Retinal pigment epithelial cell (primary cell): ENCODE measurements at regions not wholly inside any gene's neighbourhood (a gene's known extent, or its start where the extent isn't known, plus 50 kb on each side); places are given as distances from the start of the nearest gene placed in this dataset.

ENCODE experiments used
- DNase-seq: peaks from one replicate; pipeline ENCODE4 v3.0.0-alpha.2; 2010; ENCODE audit warnings: low read depth
- H3K4me3 ChIP-seq: 2 replicates; pipeline ENCODE4 v1.5.1; 2011; ENCODE audit warnings: mild to moderate bottlenecking, low read length, control low read depth, moderate library complexity
- TF ChIP-seq, protein P1 (sequence below): conservative IDR thresholded peaks from 2 replicates; pipeline ENCODE4 v1.5.1; 2011; ENCODE audit warnings: low read depth, low read length, control low read depth, inconsistent platforms

- TF ChIP-seq, protein P1, sequence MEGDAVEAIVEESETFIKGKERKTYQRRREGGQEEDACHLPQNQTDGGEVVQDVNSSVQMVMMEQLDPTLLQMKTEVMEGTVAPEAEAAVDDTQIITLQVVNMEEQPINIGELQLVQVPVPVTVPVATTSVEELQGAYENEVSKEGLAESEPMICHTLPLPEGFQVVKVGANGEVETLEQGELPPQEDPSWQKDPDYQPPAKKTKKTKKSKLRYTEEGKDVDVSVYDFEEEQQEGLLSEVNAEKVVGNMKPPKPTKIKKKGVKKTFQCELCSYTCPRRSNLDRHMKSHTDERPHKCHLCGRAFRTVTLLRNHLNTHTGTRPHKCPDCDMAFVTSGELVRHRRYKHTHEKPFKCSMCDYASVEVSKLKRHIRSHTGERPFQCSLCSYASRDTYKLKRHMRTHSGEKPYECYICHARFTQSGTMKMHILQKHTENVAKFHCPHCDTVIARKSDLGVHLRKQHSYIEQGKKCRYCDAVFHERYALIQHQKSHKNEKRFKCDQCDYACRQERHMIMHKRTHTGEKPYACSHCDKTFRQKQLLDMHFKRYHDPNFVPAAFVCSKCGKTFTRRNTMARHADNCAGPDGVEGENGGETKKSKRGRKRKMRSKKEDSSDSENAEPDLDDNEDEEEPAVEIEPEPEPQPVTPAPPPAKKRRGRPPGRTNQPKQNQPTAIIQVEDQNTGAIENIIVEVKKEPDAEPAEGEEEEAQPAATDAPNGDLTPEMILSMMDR = no peak
- DNase-seq = no peak
- no peak overlapping the region for H3K4me3 ChIP-seq
These were observed 279.2 kb upstream of the NOCT start for GRCh38 chr4:138736362-138736761.

DNA sequence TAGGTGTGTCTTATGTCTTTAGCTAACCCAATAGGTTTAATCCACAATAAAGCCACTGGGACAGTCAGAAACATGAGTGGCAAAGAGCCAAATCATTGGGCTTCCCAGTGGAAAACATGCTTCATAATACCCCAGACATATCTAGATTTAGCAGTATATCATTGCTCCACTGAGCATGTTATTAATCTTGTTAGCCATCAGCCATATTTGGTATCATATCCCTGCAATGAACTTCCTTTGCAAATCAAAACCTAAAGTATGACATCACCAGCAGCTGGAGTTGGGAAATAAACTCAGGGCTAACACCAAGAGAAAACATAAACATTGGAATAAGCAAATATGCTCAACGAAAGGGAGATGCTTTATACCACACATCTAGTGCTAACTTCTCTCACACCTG is 280.8 kb upstream of the NOCT start:
- DNase-seq = peak; percentile 40
- TF ChIP-seq, protein P1 = no peak
- no peak overlapping the region for H3K4me3 ChIP-seq

GRCh38 chr4:138728566-138728965 is 287.0 kb upstream of the NOCT start:
- DNase-seq = no peak
- TF ChIP-seq, protein P1 = no peak
- no peak overlapping the region for H3K4me3 ChIP-seq

DNA sequence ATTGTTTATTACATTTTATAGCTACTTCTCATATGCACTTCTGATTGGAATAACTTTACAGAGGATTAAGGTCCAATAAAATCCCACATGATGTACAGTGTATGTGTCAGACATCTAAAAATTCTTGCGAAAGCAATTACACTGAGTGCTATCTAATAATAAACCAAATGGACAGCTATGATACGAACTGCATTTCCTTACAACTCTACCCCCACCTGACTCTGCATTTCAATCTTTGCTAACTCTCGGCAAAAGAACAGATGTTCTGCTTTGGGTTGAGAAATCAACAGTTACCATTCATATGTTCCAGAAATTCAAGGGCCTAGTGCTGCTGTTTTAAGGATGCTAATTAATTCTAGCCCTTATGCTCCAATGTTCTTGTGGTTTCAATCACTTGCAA is 287.9 kb upstream of the NOCT start:
- H3K4me3 ChIP-seq = no peak overlapping the region
- TF ChIP-seq, protein P1 = no peak
- no peak for DNase-seq

DNA sequence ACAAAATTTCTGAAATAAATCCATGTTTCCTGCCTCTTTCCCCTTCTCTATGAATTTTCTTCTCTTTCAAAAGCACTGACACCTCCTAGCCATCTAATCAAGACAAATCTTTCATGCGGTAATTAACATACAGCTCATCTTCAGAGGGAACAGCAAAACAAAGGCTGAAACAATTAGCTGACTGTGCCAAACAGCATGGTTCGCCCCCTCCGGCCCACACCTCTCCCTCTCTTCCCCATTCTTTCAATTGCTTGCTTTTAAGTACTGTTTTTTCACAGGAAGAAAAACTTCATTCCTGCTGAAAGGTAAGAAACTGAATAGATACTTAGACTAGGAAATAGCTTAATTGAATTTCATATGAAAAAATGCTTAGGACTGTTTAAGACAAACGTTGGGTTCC is 291.1 kb upstream of the NOCT start:
- H3K4me3 ChIP-seq = no peak overlapping the region
- TF ChIP-seq, protein P1 = no peak
- DNase-seq = no peak

- TF ChIP-seq, protein P1 = no peak
- no peak for DNase-seq
- H3K4me3 ChIP-seq = no peak overlapping the region
These were observed 298.8 kb upstream of the NOCT start for GRCh38 chr4:138716559-138717335.

DNA sequence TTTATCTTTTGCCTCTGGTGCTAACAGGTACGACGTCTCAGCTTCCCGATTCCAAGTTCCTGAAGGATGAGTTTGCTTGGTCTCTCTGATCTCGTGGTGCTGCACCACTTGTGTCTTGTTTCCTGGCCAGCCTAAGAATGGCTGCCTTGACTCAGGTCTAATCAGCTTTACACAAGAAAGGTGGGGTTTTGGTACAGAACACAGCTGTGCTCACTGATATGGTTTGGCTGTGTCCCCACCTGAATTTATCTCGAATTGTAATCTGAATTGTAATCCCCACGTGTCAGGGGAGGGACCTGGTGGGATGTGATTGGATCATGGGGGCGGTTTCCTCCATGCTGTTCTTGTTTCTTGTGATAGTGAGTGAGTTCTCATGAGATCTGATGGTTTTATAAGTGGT is 305.3 kb upstream of the NOCT start:
- H3K4me3 ChIP-seq = no peak overlapping the region
- DNase-seq = no peak
- TF ChIP-seq, protein P1 = no peak
